HepG2 (cell line): ENCODE measurements at regions not wholly inside any gene's neighbourhood (a gene's known extent, or its start where the extent isn't known, plus 50 kb on each side); places are given as distances from the start of the nearest gene placed in this dataset.

Source experiments
- ARID4A ChIP-seq: sonication (generic); formaldehyde crosslinking; IDR thresholded peaks from 2 replicates; pipeline ENCODE4 v1.5.0; 2020; ENCODE audit warnings: mild to moderate bottlenecking, missing genetic modification reagents, borderline replicate concordance
- DZIP1 ChIP-seq: sonication (generic); formaldehyde crosslinking; IDR thresholded peaks from 2 replicates; pipeline ENCODE4 v1.5.0; 2020; ENCODE audit warnings: mild to moderate bottlenecking, missing genetic modification reagents
- HDAC1 ChIP-seq: sonication (generic); formaldehyde crosslinking; IDR thresholded peaks from 2 replicates; pipeline ENCODE4 v1.5.1; 2020; ENCODE audit warnings: mild to moderate bottlenecking, missing genetic modification reagents
- KAT8 ChIP-seq: IDR thresholded peaks from 2 replicates; pipeline ENCODE4 v1.6.1; 2016; ENCODE audit warnings: missing genetic modification reagents, missing compliant biosample characterization
- MAF1 ChIP-seq: sonication (generic); formaldehyde crosslinking; IDR thresholded peaks from 2 replicates; pipeline ENCODE4 v1.5.0; 2020; ENCODE audit warnings: missing genetic modification reagents, borderline replicate concordance
- MXD1 ChIP-seq: sonication (generic); formaldehyde crosslinking; IDR thresholded peaks from 2 replicates; pipeline ENCODE4 v1.4.0; 2020; ENCODE audit warnings: mild to moderate bottlenecking, missing genetic modification reagents
- SALL1 ChIP-seq: sonication (generic); formaldehyde crosslinking; IDR thresholded peaks from 2 replicates; pipeline ENCODE4 v1.8.0; 2022; ENCODE audit warnings: mild to moderate bottlenecking, missing genetic modification reagents
- SOX5 ChIP-seq: IDR thresholded peaks from 2 replicates; pipeline ENCODE4 v1.6.1; 2016; ENCODE audit warnings: borderline replicate concordance
- SOX6 ChIP-seq, 2 experiments: fragments of 450-650 bp in 1 of 2; sonication (generic) in 1 of 2; formaldehyde crosslinking in 1 of 2; IDR thresholded peaks; 2 replicates each; pipeline versions ENCODE4 v1.4.0 to v1.6.1; 2017 to 2020; ENCODE audit warnings: antibody characterized with exemption in 1 of 2, mild to moderate bottlenecking in 1 of 2, missing genetic modification reagents in 1 of 2
- ZFP82 ChIP-seq: sonication (generic); formaldehyde crosslinking; IDR thresholded peaks from 2 replicates; pipeline ENCODE4 v1.5.1; 2020; ENCODE audit warnings: mild to moderate bottlenecking, missing genetic modification reagents, borderline replicate concordance
- ZNF572 ChIP-seq: sonication (generic); formaldehyde crosslinking; IDR thresholded peaks from 2 replicates; pipeline ENCODE4 v1.5.1; 2020; ENCODE audit warnings: mild to moderate bottlenecking, missing genetic modification reagents
- ZNF660 ChIP-seq: sonication (generic); formaldehyde crosslinking; IDR thresholded peaks from 2 replicates; pipeline ENCODE4 v1.5.1; 2020; ENCODE audit warnings: mild to moderate bottlenecking, low read depth, missing genetic modification reagents, borderline replicate concordance
- TF ChIP-seq, protein P1 (sequence below): sonication (generic); formaldehyde crosslinking; IDR thresholded peaks from 2 replicates; pipeline ENCODE4 v1.4.0; 2020; ENCODE audit warnings: missing genetic modification reagents, borderline replicate concordance
- TF ChIP-seq, protein P2 (sequence below): sonication (generic); formaldehyde crosslinking; IDR thresholded peaks from 2 replicates; pipeline ENCODE4 v1.8.1; 2023; ENCODE audit warnings: missing genetic modification reagents, inconsistent platforms, borderline replicate concordance

- TF ChIP-seq, protein P1, sequence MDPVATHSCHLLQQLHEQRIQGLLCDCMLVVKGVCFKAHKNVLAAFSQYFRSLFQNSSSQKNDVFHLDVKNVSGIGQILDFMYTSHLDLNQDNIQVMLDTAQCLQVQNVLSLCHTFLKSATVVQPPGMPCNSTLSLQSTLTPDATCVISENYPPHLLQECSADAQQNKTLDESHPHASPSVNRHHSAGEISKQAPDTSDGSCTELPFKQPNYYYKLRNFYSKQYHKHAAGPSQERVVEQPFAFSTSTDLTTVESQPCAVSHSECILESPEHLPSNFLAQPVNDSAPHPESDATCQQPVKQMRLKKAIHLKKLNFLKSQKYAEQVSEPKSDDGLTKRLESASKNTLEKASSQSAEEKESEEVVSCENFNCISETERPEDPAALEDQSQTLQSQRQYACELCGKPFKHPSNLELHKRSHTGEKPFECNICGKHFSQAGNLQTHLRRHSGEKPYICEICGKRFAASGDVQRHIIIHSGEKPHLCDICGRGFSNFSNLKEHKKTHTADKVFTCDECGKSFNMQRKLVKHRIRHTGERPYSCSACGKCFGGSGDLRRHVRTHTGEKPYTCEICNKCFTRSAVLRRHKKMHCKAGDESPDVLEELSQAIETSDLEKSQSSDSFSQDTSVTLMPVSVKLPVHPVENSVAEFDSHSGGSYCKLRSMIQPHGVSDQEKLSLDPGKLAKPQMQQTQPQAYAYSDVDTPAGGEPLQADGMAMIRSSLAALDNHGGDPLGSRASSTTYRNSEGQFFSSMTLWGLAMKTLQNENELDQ (CRISPR knock-in tag): no peak
- TF ChIP-seq ZFP82 (CRISPR knock-in tag) (no peak), ARID4A (CRISPR knock-in tag) (no peak; the same call in 1 of the 2 replicates), MXD1 (CRISPR knock-in tag) (no peak), DZIP1 (no peak), ZNF660 (CRISPR knock-in tag) (no peak), SOX6 (IDR thresholded peaks at IDR 0.05) (no peak), SOX6 (CRISPR knock-in tag; IDR thresholded peaks at IDR 0.05) (0 out of 2 replicates have a peak, but pooled peaks have one; percentile 18), SOX5 (CRISPR knock-in tag) (0 out of 2 replicates have a peak, but pooled peaks have one; percentile 12), MAF1 (CRISPR knock-in tag) (no peak), KAT8 (CRISPR knock-in tag) (0 out of 2 replicates have a peak, but pooled peaks have one; percentile 49), ZNF572 (CRISPR knock-in tag) (no peak), HDAC1 (CRISPR knock-in tag) (no peak), SALL1 (peak; percentile 54; the same call in 1 of the 2 replicates)
- TF ChIP-seq, protein P2, sequence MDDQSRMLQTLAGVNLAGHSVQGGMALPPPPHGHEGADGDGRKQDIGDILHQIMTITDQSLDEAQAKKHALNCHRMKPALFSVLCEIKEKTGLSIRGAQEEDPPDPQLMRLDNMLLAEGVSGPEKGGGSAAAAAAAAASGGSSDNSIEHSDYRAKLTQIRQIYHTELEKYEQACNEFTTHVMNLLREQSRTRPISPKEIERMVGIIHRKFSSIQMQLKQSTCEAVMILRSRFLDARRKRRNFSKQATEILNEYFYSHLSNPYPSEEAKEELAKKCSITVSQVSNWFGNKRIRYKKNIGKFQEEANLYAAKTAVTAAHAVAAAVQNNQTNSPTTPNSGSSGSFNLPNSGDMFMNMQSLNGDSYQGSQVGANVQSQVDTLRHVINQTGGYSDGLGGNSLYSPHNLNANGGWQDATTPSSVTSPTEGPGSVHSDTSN (CRISPR knock-in tag): no peak
Measured at GRCh38 chr2:43142921-43143438, 83.4 kb downstream of the ZFP36L2 start (continued).
